ENCODE measurements at regions not wholly inside any gene's neighbourhood (a gene's known extent, or its start where the extent isn't known, plus 50 kb on each side); places are given as distances from the start of the nearest gene placed in this dataset.

GRCh38 chr10:55019439-55019838 lies 218.4 kb upstream of the PCDH15 start:
- WGBS, 2 donors (ENCODE audit: low coverage in 1 of 2), result 39 to 43% methylated on average over 2 of the region's 2 CpGs
- Histone ChIP-seq H3K4me1 (no peaks in the 10 kb centered on the region), H3K27ac (no peak overlapping the region), H3K36me3 (no peaks in the 10 kb centered on the region), H3K27me3 (no peaks in the 10 kb centered on the region), H3K9me3 (no peaks in the 10 kb centered on the region), H3K4me3 (no peak overlapping the region)
- intact Hi-C loops (cut with DNase I; ENCODE audit: low total_unique reads) (no loop called here), in situ Hi-C loops (cut with MboI; ENCODE audit: low pct_ligation_motif_present in 1 of 4, low pct_unique_long_range_greater_than_20kb in 1 of 4, low sequenced_read_pairs in 3 of 4) (no loop called here)
- no peak for DNase-seq
- no peak for TF ChIP-seq POLR2AphosphoS5 (IDR thresholded peaks at IDR 0.05)
- TF ChIP-seq POLR2A (IDR thresholded peaks at IDR 0.05), result no peak
- no peak for TF ChIP-seq EP300 (IDR thresholded peaks at IDR 0.05; ENCODE audit: low read depth)
- TF ChIP-seq CTCF (IDR thresholded peaks at IDR 0.05), result no peak

GRCh38 chr10:55013318-55013717 lies 212.3 kb upstream of the PCDH15 start:
- intact Hi-C loops (cut with DNase I; ENCODE audit: low total_unique reads), result no loop called here
- TF ChIP-seq POLR2A (IDR thresholded peaks at IDR 0.05) (no peak), CTCF (IDR thresholded peaks at IDR 0.05) (no peak), EP300 (IDR thresholded peaks at IDR 0.05; ENCODE audit: low read depth) (no peak), POLR2AphosphoS5 (IDR thresholded peaks at IDR 0.05) (no peak)
- Histone ChIP-seq H3K9me3 (no peaks in the 10 kb centered on the region), H3K4me1 (no peaks in the 10 kb centered on the region), H3K27me3 (no peaks in the 10 kb centered on the region), H3K36me3 (no peaks in the 10 kb centered on the region), H3K4me3 (no peak overlapping the region), H3K27ac (no peak overlapping the region)
- DNase-seq, result no peak
- in situ Hi-C loops (cut with MboI; ENCODE audit: low pct_ligation_motif_present in 1 of 4, low pct_unique_long_range_greater_than_20kb in 1 of 4, low sequenced_read_pairs in 3 of 4), result no loop called here

- TF ChIP-seq POLR2AphosphoS5 (IDR thresholded peaks at IDR 0.05) (no peak), CTCF (IDR thresholded peaks at IDR 0.05) (no peak), EP300 (IDR thresholded peaks at IDR 0.05; ENCODE audit: low read depth) (no peak), POLR2A (IDR thresholded peaks at IDR 0.05) (no peak)
- H3K27me3 ChIP-seq, result no peaks in the 10 kb centered on the region
- no peak overlapping the region for H3K27ac ChIP-seq
- H3K4me3 ChIP-seq, result no peak overlapping the region
- in situ Hi-C loops (cut with MboI; ENCODE audit: low pct_ligation_motif_present in 1 of 4, low pct_unique_long_range_greater_than_20kb in 1 of 4, low sequenced_read_pairs in 3 of 4) (no loop called here), intact Hi-C loops (cut with DNase I; ENCODE audit: low total_unique reads) (no loop called here)
- H3K36me3 ChIP-seq, result no peaks in the 10 kb centered on the region
- H3K9me3 ChIP-seq, result no peaks in the 10 kb centered on the region
- no peaks in the 10 kb centered on the region for H3K4me1 ChIP-seq
- DNase-seq, result no peak
These were observed 201.4 kb upstream of the PCDH15 start for GRCh38 chr10:55002420-55002819.

- Histone ChIP-seq H3K4me3 (no peak overlapping the region), H3K27me3 (no peaks in the 10 kb centered on the region), H3K27ac (no peak overlapping the region), H3K36me3 (no peaks in the 10 kb centered on the region), H3K9me3 (no peaks in the 10 kb centered on the region), H3K4me1 (no peaks in the 10 kb centered on the region)
- WGBS, 2 donors (ENCODE audit: low coverage in 1 of 2), result 25% methylated on average over 1 of the region's 1 CpG; no CpG with 5 or more reads in 1 of the 2 donors
- TF ChIP-seq CTCF (IDR thresholded peaks at IDR 0.05) (no peak), POLR2A (IDR thresholded peaks at IDR 0.05) (no peak), EP300 (IDR thresholded peaks at IDR 0.05; ENCODE audit: low read depth) (no peak), POLR2AphosphoS5 (IDR thresholded peaks at IDR 0.05) (no peak)
- DNase-seq, result no peak
- in situ Hi-C loops (cut with MboI; ENCODE audit: low pct_ligation_motif_present in 1 of 4, low pct_unique_long_range_greater_than_20kb in 1 of 4, low sequenced_read_pairs in 3 of 4) (no loop called here), intact Hi-C loops (cut with DNase I; ENCODE audit: low total_unique reads) (no loop called here)
These were observed 200.4 kb upstream of the PCDH15 start for GRCh38 chr10:55001422-55001821.
